Effector memory CD8-positive, alpha-beta T cell (primary cell): ENCODE measurements at regions not wholly inside any gene's neighbourhood (a gene's known extent, or its start where the extent isn't known, plus 50 kb on each side); places are given as distances from the start of the nearest gene placed in this dataset.
"Not testable (repeated sequence)": the region's sequence is repeated elsewhere in the genome, so short reads cannot be mapped to it uniquely, and the experiment has no call there.

Experiments used
- ATAC-seq: fragments of 150-1000 bp; cut with Tn5 transposase; replicated peaks from 2 replicates; pipeline ENCODE4 v1.10.0; 2021; ENCODE audit warnings: mild to moderate bottlenecking, moderate library complexity
- DNase-seq, 3 experiments: peaks; one replicate each; pipeline ENCODE4 v3.0.0; 2021
- H3K27ac Mint-ChIP-seq, 2 donors: one replicate each; pipeline ENCODE4 v1.8.0; 2022; ENCODE audit warnings: mild to moderate bottlenecking in 2 of 2, mixed read lengths in 2 of 2, moderate library complexity in 2 of 2
- H3K27me3 Mint-ChIP-seq, 2 donors: one replicate each; pipeline ENCODE4 v1.8.0; 2022; ENCODE audit warnings: mixed read lengths in 2 of 2
- H3K36me3 Mint-ChIP-seq: one replicate; pipeline ENCODE4 v1.8.0; 2022; ENCODE audit warnings: mild to moderate bottlenecking, moderate library complexity, mixed read lengths; ENCODE audit not compliant: insufficient read depth
- H3K4me1 Mint-ChIP-seq, 2 donors: one replicate each; pipeline ENCODE4 v1.8.0; 2022; ENCODE audit warnings: low read depth in 2 of 2, mixed read lengths in 2 of 2
- H3K4me3 Mint-ChIP-seq, 2 donors: one replicate each; pipeline ENCODE4 v1.8.0; 2022; ENCODE audit warnings: mild to moderate bottlenecking in 2 of 2, mixed read lengths in 2 of 2, moderate library complexity in 2 of 2
- H3K9me3 Mint-ChIP-seq, 2 donors: one replicate each; pipeline ENCODE4 v1.8.0; 2022; ENCODE audit warnings: mixed read lengths in 2 of 2

DNA sequence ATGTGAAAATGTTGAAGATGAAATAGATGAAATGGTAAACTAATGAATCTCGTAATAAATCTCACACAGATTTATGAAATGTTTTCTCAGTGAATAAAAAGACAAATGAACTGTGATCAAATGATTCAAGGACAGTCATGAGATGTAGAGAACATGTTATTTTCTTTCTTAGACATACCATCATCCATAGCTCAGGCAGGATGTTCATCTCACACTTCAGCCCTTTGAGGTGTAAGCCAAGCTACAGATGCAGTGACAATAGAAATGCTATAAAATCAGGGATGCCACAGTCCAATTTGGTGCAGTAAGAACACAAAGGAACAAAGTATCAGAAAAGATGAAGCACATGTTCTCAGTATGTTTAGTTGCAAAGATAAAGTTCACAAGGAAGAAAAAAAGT, 242.7 kb upstream of the KRR1 start:
- Mint-ChIP-seq H3K4me3 (peak overlapping the region in 1 of 2 donors; percentile 9), H3K4me1 (peaks cover 8 to 17% of the 10 kb centered on the region in 2 donors), H3K27me3 (no peaks in the 10 kb centered on the region), H3K9me3 (no peaks in the 10 kb centered on the region), H3K36me3 (no peaks in the 10 kb centered on the region), H3K27ac (peak overlapping the region in 1 of 2 donors; percentile 39)
- no peak for DNase-seq
- no peak for ATAC-seq

DNA sequence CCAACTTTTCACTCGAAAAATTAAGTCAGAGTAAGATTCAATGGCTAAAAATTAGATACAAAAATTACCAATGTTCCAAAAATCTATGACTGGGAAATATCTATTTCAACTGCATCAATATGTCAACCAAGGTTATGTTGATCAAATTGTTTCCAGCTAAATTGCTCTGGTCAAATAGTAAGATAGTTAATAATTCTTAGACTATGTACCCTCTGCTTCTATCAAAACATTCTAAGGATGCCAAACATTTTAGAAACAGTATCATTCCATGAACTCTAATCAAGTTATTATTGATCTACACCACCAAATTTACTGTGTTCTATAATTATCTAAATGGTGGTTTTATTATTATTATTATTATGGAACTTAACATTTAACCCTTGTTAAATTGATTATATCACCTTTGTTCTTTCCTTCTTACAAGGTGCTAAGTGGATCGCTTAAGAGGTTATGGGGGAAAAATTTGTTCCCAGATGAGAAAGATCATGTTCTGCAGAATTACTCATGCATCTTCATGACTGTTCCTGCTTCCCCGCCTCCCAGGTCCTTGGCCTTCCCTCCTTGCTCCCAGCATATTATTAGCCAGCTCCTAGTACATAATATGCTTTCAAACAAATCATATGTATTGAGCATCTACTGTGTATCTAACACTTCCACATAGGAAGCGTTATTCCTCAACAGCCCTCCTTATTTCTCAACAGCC, 240.5 kb upstream of the KRR1 start:
- H3K36me3 Mint-ChIP-seq: no peaks in the 10 kb centered on the region
- DNase-seq (no peak), ATAC-seq (no peak)
- H3K4me1 Mint-ChIP-seq: peaks cover 8 to 17% of the 10 kb centered on the region in 2 donors
- H3K27ac Mint-ChIP-seq: no peak overlapping the region
- no peak overlapping the region for H3K4me3 Mint-ChIP-seq
- H3K27me3 Mint-ChIP-seq: no peaks in the 10 kb centered on the region
- H3K9me3 Mint-ChIP-seq: no peaks in the 10 kb centered on the region

GRCh38 chr12:75750716-75751306, 239.4 kb upstream of the KRR1 start:
- Mint-ChIP-seq H3K9me3 (no peaks in the 10 kb centered on the region), H3K36me3 (no peaks in the 10 kb centered on the region), H3K27me3 (peaks cover 0 to 1% of the 10 kb centered on the region in 2 donors), H3K4me3 (no peak overlapping the region), H3K4me1 (peaks cover 8 to 17% of the 10 kb centered on the region in 2 donors), H3K27ac (no peak overlapping the region)
- ATAC-seq (no peak), DNase-seq (no peak)

DNA sequence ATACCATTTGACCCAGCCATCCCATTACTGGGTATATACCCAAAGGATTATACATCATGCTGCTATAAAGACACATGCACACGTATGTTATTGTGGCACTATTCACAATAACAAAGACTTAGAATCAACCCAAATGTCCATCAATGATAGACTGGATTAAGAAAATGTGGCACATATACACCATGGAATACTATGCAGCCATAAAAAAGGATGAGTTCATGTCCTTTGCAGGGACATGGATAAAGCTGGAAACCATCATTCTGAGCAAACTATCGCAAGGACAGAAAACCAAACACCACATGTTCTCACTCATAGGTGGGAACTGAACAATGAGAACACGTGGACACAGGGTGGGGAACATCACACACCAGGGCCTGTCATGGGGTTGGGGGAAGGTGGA, 237.6 kb upstream of the KRR1 start:
- DNase-seq, ATAC-seq, H3K9me3 Mint-ChIP-seq, H3K36me3 Mint-ChIP-seq, H3K4me1 Mint-ChIP-seq, H3K4me3 Mint-ChIP-seq, H3K27ac Mint-ChIP-seq: not testable (repeated sequence)
- H3K27me3 Mint-ChIP-seq: peaks cover 9 to 15% of the 10 kb centered on the region in 2 donors

GRCh38 chr12:75748136-75748535, 236.7 kb upstream of the KRR1 start:
- Mint-ChIP-seq H3K27ac (no peak overlapping the region), H3K36me3 (no peaks in the 10 kb centered on the region), H3K4me3 (no peak overlapping the region), H3K4me1 (no peaks in the 10 kb centered on the region), H3K9me3 (no peaks in the 10 kb centered on the region), H3K27me3 (peaks cover 9 to 15% of the 10 kb centered on the region in 2 donors)
- ATAC-seq: no peak
- no peak for DNase-seq

- Mint-ChIP-seq H3K9me3 (no peaks in the 10 kb centered on the region), H3K27ac (no peak overlapping the region), H3K36me3 (no peaks in the 10 kb centered on the region), H3K4me1 (no peaks in the 10 kb centered on the region), H3K4me3 (no peak overlapping the region), H3K27me3 (peaks cover 9 to 15% of the 10 kb centered on the region in 2 donors)
- ATAC-seq (no peak), DNase-seq (no peak)
Measured at GRCh38 chr12:75747572-75748021, 236.2 kb upstream of the KRR1 start.

DNA sequence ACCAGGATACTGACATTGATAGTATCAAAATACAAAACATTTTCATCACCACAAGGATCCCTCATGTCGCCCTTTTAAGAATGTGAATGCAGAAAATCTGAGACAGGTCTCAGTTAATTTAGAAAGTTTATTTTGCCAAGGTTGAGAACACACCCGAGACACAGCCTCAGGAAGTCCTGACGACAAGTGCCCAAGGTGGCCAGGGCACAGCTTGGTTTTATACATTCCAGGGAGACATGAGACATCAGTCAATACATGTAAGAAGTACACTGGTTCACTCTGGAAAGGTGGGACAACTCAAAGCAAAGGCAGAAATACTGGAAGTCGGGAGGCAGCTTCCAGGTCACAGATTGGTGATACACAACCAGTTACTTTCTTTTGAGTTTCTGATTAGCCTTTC, 235.2 kb upstream of the KRR1 start:
- H3K36me3 Mint-ChIP-seq: no peaks in the 10 kb centered on the region
- H3K9me3 Mint-ChIP-seq: no peaks in the 10 kb centered on the region
- DNase-seq: no peak
- no peak overlapping the region for H3K27ac Mint-ChIP-seq
- ATAC-seq: no peak
- peaks cover 14 to 22% of the 10 kb centered on the region in 2 donors for H3K27me3 Mint-ChIP-seq
- no peaks in the 10 kb centered on the region for H3K4me1 Mint-ChIP-seq
- no peak overlapping the region for H3K4me3 Mint-ChIP-seq

DNA sequence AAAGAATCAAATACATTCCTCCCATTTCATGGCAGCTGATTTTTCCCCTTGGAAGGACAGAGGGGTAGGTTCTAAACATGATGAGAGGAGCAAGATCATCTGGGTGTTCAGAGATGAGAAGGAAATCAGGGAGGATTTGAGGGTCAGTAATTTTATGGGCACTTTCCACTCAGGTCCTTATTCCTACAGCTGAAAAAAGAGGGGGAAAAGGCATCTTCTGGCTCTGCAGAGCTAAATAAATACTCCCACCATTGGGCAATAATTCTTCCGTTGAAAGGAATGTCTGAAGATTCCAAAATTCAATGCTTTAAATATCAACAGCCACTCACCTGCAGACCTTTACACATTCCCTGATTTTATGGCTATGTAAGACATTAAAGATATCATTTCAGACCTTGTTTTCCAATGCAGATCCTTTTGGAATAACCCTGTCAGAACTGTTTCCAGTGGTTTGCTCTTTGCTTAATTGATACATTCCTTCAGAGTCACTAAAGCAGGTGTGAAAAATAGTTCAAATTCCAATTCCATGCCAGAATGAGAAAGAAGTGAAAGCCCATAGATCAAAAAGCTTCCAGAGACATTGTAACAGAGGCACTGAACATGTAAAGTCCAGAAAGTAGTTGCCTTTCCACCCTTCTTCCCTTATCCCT, 233.3 kb upstream of the KRR1 start:
- ATAC-seq (no peak), DNase-seq (no peak)
- Mint-ChIP-seq H3K27ac (no peak overlapping the region), H3K4me3 (no peak overlapping the region), H3K4me1 (no peaks in the 10 kb centered on the region), H3K27me3 (peaks cover 15 to 24% of the 10 kb centered on the region in 2 donors), H3K36me3 (no peaks in the 10 kb centered on the region), H3K9me3 (no peaks in the 10 kb centered on the region)

DNA sequence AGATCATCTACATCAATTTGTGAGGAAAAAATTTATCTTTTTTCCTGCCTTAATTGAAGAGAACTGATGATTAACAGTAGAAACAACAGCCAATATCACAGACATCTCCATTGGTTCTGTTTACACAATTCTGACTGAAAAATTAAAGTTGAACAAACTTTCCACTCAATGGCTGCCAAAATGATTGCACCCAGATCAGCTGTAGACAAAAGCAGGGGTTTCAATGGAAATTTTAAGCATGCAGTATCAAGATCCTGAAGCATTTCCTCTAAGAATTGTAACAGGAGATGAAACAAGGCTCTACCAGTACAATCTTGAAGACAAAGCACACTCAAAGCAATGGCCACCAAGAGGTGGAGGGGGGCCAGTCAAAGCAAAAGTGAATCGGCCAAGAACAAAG, 231.6 kb upstream of the KRR1 start:
- no peak overlapping the region for H3K27ac Mint-ChIP-seq
- peaks cover 15 to 24% of the 10 kb centered on the region in 2 donors for H3K27me3 Mint-ChIP-seq
- H3K9me3 Mint-ChIP-seq: no peaks in the 10 kb centered on the region
- H3K36me3 Mint-ChIP-seq: no peaks in the 10 kb centered on the region
- ATAC-seq (no peak), DNase-seq (no peak)
- no peak overlapping the region for H3K4me3 Mint-ChIP-seq
- H3K4me1 Mint-ChIP-seq: no peaks in the 10 kb centered on the region

GRCh38 chr12:75742048-75742447, 230.6 kb upstream of the KRR1 start:
- DNase-seq (no peak), ATAC-seq (no peak)
- no peak overlapping the region for H3K27ac Mint-ChIP-seq
- no peaks in the 10 kb centered on the region for H3K4me1 Mint-ChIP-seq
- H3K27me3 Mint-ChIP-seq: peaks cover 15 to 24% of the 10 kb centered on the region in 2 donors
- H3K4me3 Mint-ChIP-seq: no peak overlapping the region
- no peaks in the 10 kb centered on the region for H3K9me3 Mint-ChIP-seq
- no peaks in the 10 kb centered on the region for H3K36me3 Mint-ChIP-seq

DNA sequence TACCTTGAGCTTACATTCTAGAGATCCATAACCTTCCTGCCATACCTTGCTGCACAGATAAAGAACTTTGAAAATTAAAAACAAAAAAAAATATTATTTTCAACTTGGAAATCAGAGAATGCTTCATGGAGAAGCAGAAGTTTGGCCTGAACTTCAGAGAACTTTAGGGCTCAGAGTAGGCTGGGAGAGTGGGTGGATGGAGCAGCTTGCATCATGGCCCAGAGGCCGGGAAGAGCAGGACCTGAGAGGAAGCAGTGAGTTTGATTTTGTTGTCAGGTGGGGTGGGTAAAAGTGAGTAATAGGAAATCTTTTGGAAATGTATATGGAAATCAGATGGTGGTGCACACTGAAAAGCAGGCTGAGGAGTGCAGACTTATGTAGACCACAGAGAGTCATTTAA, 228.5 kb upstream of the KRR1 start:
- H3K27ac Mint-ChIP-seq: no peak overlapping the region
- H3K4me1 Mint-ChIP-seq: no peaks in the 10 kb centered on the region
- peaks cover 14 to 15% of the 10 kb centered on the region in 2 donors for H3K27me3 Mint-ChIP-seq
- ATAC-seq (no peak), DNase-seq (no peak)
- no peak overlapping the region for H3K4me3 Mint-ChIP-seq
- H3K36me3 Mint-ChIP-seq: no peaks in the 10 kb centered on the region
- H3K9me3 Mint-ChIP-seq: no peaks in the 10 kb centered on the region

DNA sequence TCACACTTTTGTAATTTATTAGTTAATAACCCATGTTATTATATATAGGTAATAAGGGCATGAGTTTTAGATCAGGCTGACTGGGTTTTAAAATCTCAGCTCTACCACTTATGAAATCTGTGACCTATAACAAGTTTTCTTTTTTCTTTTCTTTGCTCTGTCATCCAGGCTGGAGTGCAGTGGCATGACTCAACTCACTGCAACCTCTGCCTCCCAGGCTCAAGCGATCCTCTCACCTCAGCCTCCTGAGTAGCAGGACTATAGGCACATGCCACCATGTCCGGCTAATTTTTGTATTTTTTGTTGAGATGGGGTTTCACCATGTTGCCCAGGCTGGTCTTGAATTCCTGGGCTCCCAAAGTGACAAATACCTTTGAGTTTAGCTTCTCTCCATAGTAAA, 227.7 kb upstream of the KRR1 start:
- ATAC-seq, H3K27me3 Mint-ChIP-seq, H3K36me3 Mint-ChIP-seq, H3K27ac Mint-ChIP-seq, DNase-seq, H3K4me3 Mint-ChIP-seq, H3K9me3 Mint-ChIP-seq, H3K4me1 Mint-ChIP-seq: not testable (repeated sequence)

DNA sequence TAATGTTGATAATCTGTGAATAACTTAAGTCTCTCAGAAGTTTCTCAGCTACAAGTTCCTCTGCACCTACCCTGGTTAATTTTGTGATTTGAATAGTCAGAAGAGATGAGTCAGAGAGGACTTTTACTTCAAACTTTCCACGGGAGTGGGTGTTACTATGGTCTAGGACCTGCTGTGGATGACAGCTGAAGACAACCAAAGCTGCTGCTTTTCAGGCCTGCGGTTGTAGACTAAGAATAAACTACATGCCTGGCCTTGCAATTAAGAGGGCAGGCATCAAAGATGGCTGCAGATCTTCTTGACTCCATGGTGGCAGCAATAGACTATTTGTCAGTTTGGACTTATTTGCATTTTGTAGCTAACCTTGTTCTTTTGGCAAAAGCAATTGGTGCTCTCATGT, 227.1 kb upstream of the KRR1 start:
- no peak for DNase-seq
- Mint-ChIP-seq H3K36me3 (no peaks in the 10 kb centered on the region), H3K4me1 (no peaks in the 10 kb centered on the region), H3K27me3 (peaks cover 7 to 9% of the 10 kb centered on the region in 2 donors), H3K4me3 (no peak overlapping the region), H3K9me3 (no peaks in the 10 kb centered on the region), H3K27ac (no peak overlapping the region)
- ATAC-seq: peak; percentile 43

GRCh38 chr12:75735853-75736252, 224.4 kb upstream of the KRR1 start:
- Mint-ChIP-seq H3K9me3 (no peaks in the 10 kb centered on the region), H3K4me1 (no peaks in the 10 kb centered on the region), H3K27me3 (no peaks in the 10 kb centered on the region), H3K36me3 (no peaks in the 10 kb centered on the region), H3K4me3 (no peak overlapping the region), H3K27ac (no peak overlapping the region)
- no peak for DNase-seq
- no peak for ATAC-seq
